Hepatocyte (in vitro differentiated cells): ENCODE measurements at regions not wholly inside any gene's neighbourhood (a gene's known extent, or its start where the extent isn't known, plus 50 kb on each side); places are given as distances from the start of the nearest gene placed in this dataset.
"Not testable (repeated sequence)": the region's sequence is repeated elsewhere in the genome, so short reads cannot be mapped to it uniquely, and the experiment has no call there.

ENCODE experiments used
- DNase-seq: peaks from one replicate; pipeline ENCODE4 v3.0.0-alpha.2; 2016; ENCODE audit warnings: low spot score
- H2AFZ ChIP-seq: fragments of 200-600 bp; sonication (generic); 2 replicates; pipeline ENCODE4 v1.6.0; 2016; ENCODE audit warnings: antibody characterized with exemption, mild to moderate bottlenecking
- H3K27ac ChIP-seq: fragments of 200-600 bp; sonication (generic); 2 replicates; pipeline ENCODE4 v1.5.1; 2016; ENCODE audit warnings: mild to moderate bottlenecking
- H3K27me3 ChIP-seq: fragments of 200-600 bp; sonication (generic); 2 replicates; pipeline ENCODE4 v1.6.1; 2016
- H3K36me3 ChIP-seq: fragments of 200-600 bp; sonication (generic); replicated peaks from 2 replicates; pipeline ENCODE4 v1.5.1; 2016; ENCODE audit warnings: low read depth; ENCODE audit not compliant: insufficient read depth
- H3K4me1 ChIP-seq: fragments of 200-600 bp; sonication (generic); 2 replicates; pipeline ENCODE4 v1.5.1; 2016; ENCODE audit warnings: mild to moderate bottlenecking, moderate library complexity; ENCODE audit not compliant: insufficient read depth
- H3K4me2 ChIP-seq: fragments of 200-600 bp; sonication (generic); 2 replicates; pipeline ENCODE4 v1.6.0; 2016
- H3K4me3 ChIP-seq: fragments of 200-600 bp; sonication (generic); 2 replicates; pipeline ENCODE4 v1.5.1; 2016; ENCODE audit warnings: mild to moderate bottlenecking
- H3K79me2 ChIP-seq: fragments of 200-600 bp; sonication (generic); 2 replicates; pipeline ENCODE4 v1.6.0; 2017; ENCODE audit warnings: mild to moderate bottlenecking
- H3K9me2 ChIP-seq: fragments of 200-600 bp; sonication (generic); replicated peaks from 2 replicates; pipeline ENCODE4 v1.6.0; 2017; ENCODE audit warnings: mild to moderate bottlenecking; ENCODE audit not compliant: insufficient read depth
- H3K9me3 ChIP-seq: fragments of 200-600 bp; sonication (generic); 2 replicates; pipeline ENCODE4 v1.5.1; 2016; ENCODE audit warnings: low read depth, mild to moderate bottlenecking
- H4K20me1 ChIP-seq: fragments of 200-600 bp; sonication (generic); 2 replicates; pipeline ENCODE4 v1.6.0; 2016; ENCODE audit warnings: mild to moderate bottlenecking; ENCODE audit not compliant: insufficient read depth, poor library complexity, severe bottlenecking
- CTCF ChIP-seq: fragments of 200-600 bp; sonication (generic); IDR thresholded peaks from 2 replicates; pipeline ENCODE4 v1.5.1; 2016; ENCODE audit warnings: antibody characterized with exemption, mild to moderate bottlenecking; ENCODE audit not compliant: poor library complexity
- WGBS: methylation state at CpG from one replicate; pipeline ENCODE4 v1.1.6; 2016; ENCODE audit warnings: low lambda C conversion rate; ENCODE audit errors: missing lambda C conversion rate; 5-methylcytosine and 5-hydroxymethylcytosine counted together

- H3K79me2 ChIP-seq, H3K9me3 ChIP-seq, H3K4me3 ChIP-seq, H3K27me3 ChIP-seq, H3K4me1 ChIP-seq, DNase-seq, H3K36me3 ChIP-seq, H4K20me1 ChIP-seq, H3K9me2 ChIP-seq: not testable (repeated sequence)
- peak overlapping the region; percentile 0 for H3K27ac ChIP-seq
- WGBS = 53% methylated on average over 6 of the region's 6 CpGs
- H2AFZ ChIP-seq = peak overlapping the region; percentile 0
- TF ChIP-seq CTCF = peak; percentile 3
- peak overlapping the region; percentile 11 for H3K4me2 ChIP-seq
Observed at GRCh38 chr7:76806010-76806409, 178.9 kb upstream of the POMZP3 start.

- H3K4me2 ChIP-seq, H3K79me2 ChIP-seq, H3K4me1 ChIP-seq, H3K4me3 ChIP-seq, H3K9me2 ChIP-seq, DNase-seq, H3K36me3 ChIP-seq, H3K9me3 ChIP-seq, H3K27me3 ChIP-seq, H4K20me1 ChIP-seq: not testable (repeated sequence)
- WGBS = 57% methylated on average over 1 of the region's 1 CpG
- Histone ChIP-seq H2AFZ (peak overlapping the region; percentile 0), H3K27ac (peak overlapping the region; percentile 0)
Observed at GRCh38 chr7:76805262-76805661, 178.2 kb upstream of the POMZP3 start.

GRCh38 chr7:76797639-76798038 lies 170.6 kb upstream of the POMZP3 start:
- H2AFZ ChIP-seq, H3K4me2 ChIP-seq, H3K9me3 ChIP-seq, H3K27ac ChIP-seq, H4K20me1 ChIP-seq, H3K79me2 ChIP-seq, H3K4me3 ChIP-seq, H3K9me2 ChIP-seq, H3K27me3 ChIP-seq, DNase-seq, H3K36me3 ChIP-seq, H3K4me1 ChIP-seq: not testable (repeated sequence)
- WGBS = 67% methylated on average over 1 of the region's 1 CpG

- not testable (repeated sequence) for H3K4me1 ChIP-seq, H4K20me1 ChIP-seq, H3K27me3 ChIP-seq, DNase-seq, H3K4me2 ChIP-seq, H3K79me2 ChIP-seq, H3K36me3 ChIP-seq, H3K4me3 ChIP-seq, H3K9me3 ChIP-seq, H2AFZ ChIP-seq, H3K9me2 ChIP-seq, H3K27ac ChIP-seq
Observed at GRCh38 chr7:76780693-76781092, 153.6 kb upstream of the POMZP3 start.

GRCh38 chr7:76774279-76774678 lies 147.2 kb upstream of the POMZP3 start:
- H3K27ac ChIP-seq, H3K9me2 ChIP-seq, H3K79me2 ChIP-seq, H4K20me1 ChIP-seq, H3K9me3 ChIP-seq, DNase-seq, H3K36me3 ChIP-seq, H3K4me3 ChIP-seq, H3K4me2 ChIP-seq, H3K4me1 ChIP-seq, H2AFZ ChIP-seq, H3K27me3 ChIP-seq: not testable (repeated sequence)
- TF ChIP-seq CTCF = peak; percentile 32
- WGBS = 91% methylated on average over 2 of the region's 2 CpGs

- H3K79me2 ChIP-seq, H3K9me2 ChIP-seq, H3K4me1 ChIP-seq, H3K4me2 ChIP-seq, H3K4me3 ChIP-seq, H3K27me3 ChIP-seq, H3K36me3 ChIP-seq, H2AFZ ChIP-seq, H4K20me1 ChIP-seq, DNase-seq, H3K27ac ChIP-seq, H3K9me3 ChIP-seq: not testable (repeated sequence)
- WGBS = 84% methylated on average over 1 of the region's 1 CpG
Observed at GRCh38 chr7:76771980-76772379, 144.9 kb upstream of the POMZP3 start.

- not testable (repeated sequence) for H3K9me3 ChIP-seq, H3K79me2 ChIP-seq, H4K20me1 ChIP-seq, H3K27me3 ChIP-seq, H3K4me1 ChIP-seq, H2AFZ ChIP-seq, H3K36me3 ChIP-seq, H3K9me2 ChIP-seq, H3K4me3 ChIP-seq, H3K4me2 ChIP-seq
- peak; percentile 4 for DNase-seq
- H3K27ac ChIP-seq = peak overlapping the region; percentile 51
- 69% methylated on average over 3 of the region's 3 CpGs for whole genome bisulfite sequencing
Observed at GRCh38 chr7:76763977-76764376, 136.9 kb upstream of the POMZP3 start.

GRCh38 chr7:76760546-76761220 lies 133.6 kb upstream of the POMZP3 start:
- not testable (repeated sequence) for H3K4me3 ChIP-seq, H2AFZ ChIP-seq, H3K9me3 ChIP-seq, H3K36me3 ChIP-seq, H3K79me2 ChIP-seq, H3K27me3 ChIP-seq, H3K4me2 ChIP-seq, H3K9me2 ChIP-seq, H4K20me1 ChIP-seq, H3K4me1 ChIP-seq, H3K27ac ChIP-seq
- DNase-seq = peak; percentile 3
